Peyer's patch (tissue), 4 donors: ENCODE measurements at regions not wholly inside any gene's neighbourhood (a gene's known extent, or its start where the extent isn't known, plus 50 kb on each side); places are given as distances from the start of the nearest gene placed in this dataset.

ENCODE experiments used
- DNase-seq, 3 donors: peaks; one replicate each; pipeline ENCODE4 v3.0.0-alpha.2; 2017 to 2019
- H3K27ac ChIP-seq, 4 donors: fragments of 200-600 bp; sonication (generic); one replicate each; pipeline ENCODE4 v1.5.1; 2016 to 2019
- H3K27me3 ChIP-seq, 2 donors: fragments of 200-600 bp; sonication (generic); one replicate each; pipeline ENCODE4 v1.5.1; 2019
- H3K36me3 ChIP-seq, 3 donors: fragments of 200-600 bp; sonication (generic); one replicate each; pipeline ENCODE4 v1.5.1; 2016 to 2019
- H3K4me1 ChIP-seq, 4 donors: fragments of 200-600 bp; sonication (generic); one replicate each; pipeline ENCODE4 v1.5.1; 2016 to 2019
- H3K4me3 ChIP-seq, 4 donors: fragments of 200-600 bp; sonication (generic); 1 replicate in 3 of 4; 2 replicates in 1 of 4; pipeline ENCODE4 v1.5.1; 2016 to 2019; ENCODE audit warnings: mild to moderate bottlenecking in 1 of 4
- H3K9me3 ChIP-seq, 4 donors: fragments of 200-600 bp; sonication (generic); one replicate each; pipeline ENCODE4 v1.5.1; 2016 to 2019; ENCODE audit warnings: mild to moderate bottlenecking in 1 of 4
- POLR2A ChIP-seq, 2 donors: fragments of 450-650 bp; IDR thresholded peaks; one replicate each; pipeline ENCODE4 v1.5.1; 2017; ENCODE audit warnings: antibody characterized with exemption in 2 of 2, mild to moderate bottlenecking in 2 of 2, moderate library complexity in 2 of 2
- TF ChIP-seq, protein P1 (sequence below), 6 experiments: fragments of 450-650 bp in 4 of 6; fragments of 200-600 bp in 2 of 6; sonication (generic) in 1 of 6; IDR thresholded peaks; one replicate each; pipeline ENCODE4 v1.5.1; 2017 to 2019; ENCODE audit warnings: antibody characterized with exemption in 6 of 6, mild to moderate bottlenecking in 3 of 6, moderate library complexity in 1 of 6

DNA sequence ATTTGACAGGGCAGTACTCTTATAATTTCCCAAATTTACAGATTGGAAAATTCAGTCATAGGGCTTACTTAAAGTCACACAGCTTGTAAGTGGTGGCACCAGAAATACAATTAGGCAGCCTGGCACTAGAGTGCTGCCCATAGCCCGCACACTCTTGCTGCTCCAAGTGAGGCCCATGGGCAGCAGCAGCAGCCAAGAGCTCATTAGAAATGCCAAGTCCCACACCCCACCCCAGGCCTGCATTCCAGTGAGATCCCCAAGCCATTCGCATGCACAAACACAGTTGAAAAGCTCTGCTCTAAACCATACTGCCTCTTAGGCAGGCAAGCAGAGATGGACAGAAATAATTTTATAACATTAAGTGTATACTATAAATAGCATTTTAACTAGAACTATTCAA, 379.3 kb upstream of the PKDCC start:
- H3K27ac ChIP-seq, result no peak overlapping the region
- no peaks in the 10 kb centered on the region for H3K36me3 ChIP-seq
- TF ChIP-seq, protein P1, sequence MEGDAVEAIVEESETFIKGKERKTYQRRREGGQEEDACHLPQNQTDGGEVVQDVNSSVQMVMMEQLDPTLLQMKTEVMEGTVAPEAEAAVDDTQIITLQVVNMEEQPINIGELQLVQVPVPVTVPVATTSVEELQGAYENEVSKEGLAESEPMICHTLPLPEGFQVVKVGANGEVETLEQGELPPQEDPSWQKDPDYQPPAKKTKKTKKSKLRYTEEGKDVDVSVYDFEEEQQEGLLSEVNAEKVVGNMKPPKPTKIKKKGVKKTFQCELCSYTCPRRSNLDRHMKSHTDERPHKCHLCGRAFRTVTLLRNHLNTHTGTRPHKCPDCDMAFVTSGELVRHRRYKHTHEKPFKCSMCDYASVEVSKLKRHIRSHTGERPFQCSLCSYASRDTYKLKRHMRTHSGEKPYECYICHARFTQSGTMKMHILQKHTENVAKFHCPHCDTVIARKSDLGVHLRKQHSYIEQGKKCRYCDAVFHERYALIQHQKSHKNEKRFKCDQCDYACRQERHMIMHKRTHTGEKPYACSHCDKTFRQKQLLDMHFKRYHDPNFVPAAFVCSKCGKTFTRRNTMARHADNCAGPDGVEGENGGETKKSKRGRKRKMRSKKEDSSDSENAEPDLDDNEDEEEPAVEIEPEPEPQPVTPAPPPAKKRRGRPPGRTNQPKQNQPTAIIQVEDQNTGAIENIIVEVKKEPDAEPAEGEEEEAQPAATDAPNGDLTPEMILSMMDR (IDR thresholded peaks at IDR 0.05), result no peak
- TF ChIP-seq POLR2A (IDR thresholded peaks at IDR 0.05), result no peak
- no peak overlapping the region for H3K4me3 ChIP-seq
- no peaks in the 10 kb centered on the region for H3K9me3 ChIP-seq
- no peaks in the 10 kb centered on the region for H3K27me3 ChIP-seq
- no peak for DNase-seq
- H3K4me1 ChIP-seq, result no peaks in the 10 kb centered on the region

DNA sequence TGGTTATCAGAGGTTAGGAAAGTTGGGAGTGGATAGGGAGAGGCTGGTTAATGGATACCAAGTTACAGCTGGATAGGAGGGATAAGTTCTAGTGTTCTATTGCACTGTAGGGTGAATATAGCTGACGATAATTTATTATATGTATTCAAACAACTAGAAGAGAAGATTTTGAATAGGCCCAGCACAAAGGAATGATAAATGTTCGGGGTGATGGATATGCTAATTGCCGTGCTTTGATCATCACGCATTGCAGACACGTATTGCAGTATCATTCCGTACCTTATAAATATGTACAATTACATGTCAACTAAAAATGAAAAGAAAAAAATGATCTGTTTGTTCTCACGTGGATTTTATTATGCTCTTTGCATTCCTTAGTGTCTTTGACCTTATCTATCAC, 369.2 kb upstream of the PKDCC start:
- no peaks in the 10 kb centered on the region for H3K27me3 ChIP-seq
- DNase-seq, result no peak
- no peak for TF ChIP-seq POLR2A (IDR thresholded peaks at IDR 0.05)
- TF ChIP-seq, protein P1 (IDR thresholded peaks at IDR 0.05), result no peak
- no peaks in the 10 kb centered on the region for H3K36me3 ChIP-seq
- H3K27ac ChIP-seq, result no peak overlapping the region
- no peak overlapping the region for H3K4me3 ChIP-seq
- H3K9me3 ChIP-seq, result no peaks in the 10 kb centered on the region
- no peaks in the 10 kb centered on the region for H3K4me1 ChIP-seq

DNA sequence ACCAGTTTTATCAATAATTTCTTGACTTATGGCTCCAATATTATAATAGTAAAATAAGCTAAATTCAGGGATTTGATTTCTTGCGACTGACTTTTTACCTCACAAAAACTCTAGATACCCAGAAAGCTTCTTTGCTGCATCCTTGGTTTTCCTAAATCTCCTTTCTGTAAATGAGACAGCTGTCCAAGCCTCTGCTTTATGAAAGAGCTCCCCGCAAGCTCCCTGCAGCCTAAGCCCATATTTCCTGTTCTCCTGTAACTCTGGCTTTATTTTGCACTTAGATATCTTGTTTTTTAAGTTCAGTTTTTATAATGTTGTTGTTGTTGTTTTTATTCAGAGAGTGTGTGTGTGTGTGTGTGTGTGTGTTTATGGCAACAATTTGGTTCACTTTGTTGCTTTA, 361.7 kb upstream of the PKDCC start:
- Histone ChIP-seq H3K36me3 (no peaks in the 10 kb centered on the region), H3K4me3 (no peak overlapping the region), H3K27me3 (no peaks in the 10 kb centered on the region), H3K9me3 (no peaks in the 10 kb centered on the region), H3K27ac (no peak overlapping the region), H3K4me1 (no peaks in the 10 kb centered on the region)
- DNase-seq, result no peak
- no peak for TF ChIP-seq POLR2A (IDR thresholded peaks at IDR 0.05)
- TF ChIP-seq, protein P1 (IDR thresholded peaks at IDR 0.05), result no peak

DNA sequence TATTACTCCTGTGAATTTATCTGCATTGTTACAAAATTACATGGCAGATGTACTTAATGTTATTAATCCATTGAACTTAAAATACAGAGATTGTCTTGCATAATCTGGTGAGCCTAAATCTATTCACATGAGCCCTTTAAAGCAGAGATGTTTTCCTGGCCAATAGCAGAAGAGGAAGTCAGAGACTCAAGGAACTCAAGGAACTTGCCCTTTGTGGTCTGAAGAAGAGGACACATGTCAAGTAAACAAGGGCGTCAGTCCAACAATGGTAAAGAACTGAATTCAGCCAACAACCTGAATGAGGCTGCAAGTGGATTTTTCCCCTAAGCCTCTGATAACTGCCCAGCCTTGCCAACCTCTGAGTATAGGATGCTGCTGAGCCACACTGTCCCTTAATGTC, 356.3 kb upstream of the PKDCC start:
- no peak for TF ChIP-seq POLR2A (IDR thresholded peaks at IDR 0.05)
- TF ChIP-seq, protein P1 (IDR thresholded peaks at IDR 0.05), result no peak
- Histone ChIP-seq H3K4me1 (no peaks in the 10 kb centered on the region), H3K4me3 (no peak overlapping the region), H3K36me3 (no peaks in the 10 kb centered on the region), H3K9me3 (no peaks in the 10 kb centered on the region), H3K27ac (no peak overlapping the region), H3K27me3 (no peaks in the 10 kb centered on the region)
- DNase-seq, result no peak

DNA sequence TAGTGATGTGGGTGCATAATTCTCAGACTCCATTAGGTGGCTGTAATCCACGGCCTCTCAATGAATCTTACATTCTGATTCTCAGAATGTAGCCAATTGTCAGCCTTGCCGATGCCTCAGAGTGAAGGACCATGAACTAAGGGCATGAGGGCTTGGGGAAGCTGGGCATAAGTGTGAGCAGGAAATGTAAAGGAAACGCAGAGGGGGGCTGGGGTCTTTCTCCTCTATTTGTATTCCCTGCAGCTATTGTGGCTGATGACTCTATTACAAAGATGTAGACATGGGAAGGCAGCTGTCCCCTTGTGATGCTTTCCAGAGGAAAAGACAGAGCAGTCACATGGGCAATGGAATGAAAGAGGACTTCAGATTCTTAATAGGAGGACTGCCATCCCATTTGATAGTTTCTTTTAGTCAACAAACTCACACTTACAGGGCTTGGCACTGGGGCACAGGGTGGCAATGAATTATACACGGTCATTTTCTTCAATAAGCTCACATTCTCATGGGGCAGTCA, 353.2 kb upstream of the PKDCC start:
- Histone ChIP-seq H3K27me3 (no peaks in the 10 kb centered on the region), H3K27ac (no peak overlapping the region), H3K9me3 (no peaks in the 10 kb centered on the region), H3K4me3 (no peak overlapping the region), H3K4me1 (no peaks in the 10 kb centered on the region), H3K36me3 (no peaks in the 10 kb centered on the region)
- TF ChIP-seq, protein P1 (IDR thresholded peaks at IDR 0.05), result no peak
- no peak for TF ChIP-seq POLR2A (IDR thresholded peaks at IDR 0.05)
- no peak for DNase-seq
